HFFc6 (cell line): ENCODE measurements at regions not wholly inside any gene's neighbourhood (a gene's known extent, or its start where the extent isn't known, plus 50 kb on each side); places are given as distances from the start of the nearest gene placed in this dataset.

ENCODE experiments used
- DNase-seq: peaks from one replicate; pipeline ENCODE4 v3.0.0-alpha.2; 2018
- H3K27ac Mint-ChIP-seq: 2 replicates; pipeline ENCODE4 v1.8.0; 2020; ENCODE audit warnings: mild to moderate bottlenecking, mixed read lengths
- H3K27me3 Mint-ChIP-seq: 2 replicates; pipeline ENCODE4 v1.8.0; 2021; ENCODE audit warnings: mild to moderate bottlenecking, moderate library complexity, mixed read lengths; ENCODE audit not compliant: insufficient read depth
- H3K36me3 Mint-ChIP-seq: 2 replicates; pipeline ENCODE4 v1.8.0; 2021; ENCODE audit warnings: low read depth, mixed read lengths
- H3K4me1 Mint-ChIP-seq: 2 replicates; pipeline ENCODE4 v1.8.0; 2020; ENCODE audit warnings: low read depth, mixed read lengths
- H3K4me3 Mint-ChIP-seq: 2 replicates; pipeline ENCODE4 v1.8.0; 2020; ENCODE audit warnings: mild to moderate bottlenecking, moderate library complexity, mixed read lengths
- H3K9me3 Mint-ChIP-seq: 2 replicates; pipeline ENCODE4 v1.8.0; 2020; ENCODE audit warnings: mild to moderate bottlenecking, mixed read lengths
- TF ChIP-seq, protein P1 (sequence below): fragments of 200-600 bp; sonication (generic); IDR thresholded peaks from 2 replicates; pipeline ENCODE4 v1.5.0; 2021; ENCODE audit warnings: antibody characterized with exemption, mild to moderate bottlenecking

DNA sequence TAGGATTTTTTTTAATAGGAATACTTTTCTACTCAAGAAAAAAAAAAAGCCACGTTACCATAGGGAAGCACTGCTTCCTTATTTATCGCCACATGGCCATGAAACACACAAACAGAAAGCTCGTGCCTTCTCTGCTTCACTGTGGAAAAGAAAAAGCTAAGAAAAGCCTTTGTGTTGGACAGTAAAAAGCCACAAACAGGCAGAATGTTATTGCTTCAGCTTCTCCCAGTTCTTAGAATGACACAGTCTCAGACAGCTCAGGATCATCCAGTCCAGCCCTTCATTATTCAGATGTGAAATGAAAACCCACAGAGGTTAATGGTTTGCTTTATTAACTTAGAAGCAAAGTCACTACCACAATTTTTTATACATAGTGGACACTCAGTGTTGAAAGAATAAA lies 181.6 kb upstream of the NOCT start:
- DNase-seq, result no peak
- Mint-ChIP-seq H3K27me3 (peaks cover 18% of the 10 kb centered on the region), H3K36me3 (no peaks in the 10 kb centered on the region), H3K27ac (no peak overlapping the region), H3K4me1 (no peaks in the 10 kb centered on the region), H3K9me3 (no peaks in the 10 kb centered on the region), H3K4me3 (no peak overlapping the region)
- TF ChIP-seq, protein P1, sequence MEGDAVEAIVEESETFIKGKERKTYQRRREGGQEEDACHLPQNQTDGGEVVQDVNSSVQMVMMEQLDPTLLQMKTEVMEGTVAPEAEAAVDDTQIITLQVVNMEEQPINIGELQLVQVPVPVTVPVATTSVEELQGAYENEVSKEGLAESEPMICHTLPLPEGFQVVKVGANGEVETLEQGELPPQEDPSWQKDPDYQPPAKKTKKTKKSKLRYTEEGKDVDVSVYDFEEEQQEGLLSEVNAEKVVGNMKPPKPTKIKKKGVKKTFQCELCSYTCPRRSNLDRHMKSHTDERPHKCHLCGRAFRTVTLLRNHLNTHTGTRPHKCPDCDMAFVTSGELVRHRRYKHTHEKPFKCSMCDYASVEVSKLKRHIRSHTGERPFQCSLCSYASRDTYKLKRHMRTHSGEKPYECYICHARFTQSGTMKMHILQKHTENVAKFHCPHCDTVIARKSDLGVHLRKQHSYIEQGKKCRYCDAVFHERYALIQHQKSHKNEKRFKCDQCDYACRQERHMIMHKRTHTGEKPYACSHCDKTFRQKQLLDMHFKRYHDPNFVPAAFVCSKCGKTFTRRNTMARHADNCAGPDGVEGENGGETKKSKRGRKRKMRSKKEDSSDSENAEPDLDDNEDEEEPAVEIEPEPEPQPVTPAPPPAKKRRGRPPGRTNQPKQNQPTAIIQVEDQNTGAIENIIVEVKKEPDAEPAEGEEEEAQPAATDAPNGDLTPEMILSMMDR, result no peak

GRCh38 chr4:138832563-138832962 lies 183.0 kb upstream of the NOCT start:
- no peak overlapping the region for H3K27ac Mint-ChIP-seq
- no peaks in the 10 kb centered on the region for H3K9me3 Mint-ChIP-seq
- TF ChIP-seq, protein P1, result no peak
- no peak overlapping the region for H3K4me3 Mint-ChIP-seq
- DNase-seq, result no peak
- H3K4me1 Mint-ChIP-seq, result no peaks in the 10 kb centered on the region
- no peaks in the 10 kb centered on the region for H3K36me3 Mint-ChIP-seq
- H3K27me3 Mint-ChIP-seq, result peaks cover 10% of the 10 kb centered on the region

GRCh38 chr4:138831948-138832347 lies 183.6 kb upstream of the NOCT start:
- DNase-seq, result no peak
- Mint-ChIP-seq H3K9me3 (no peaks in the 10 kb centered on the region), H3K27ac (no peak overlapping the region), H3K27me3 (peaks cover 10% of the 10 kb centered on the region), H3K4me1 (no peaks in the 10 kb centered on the region), H3K4me3 (no peak overlapping the region), H3K36me3 (no peaks in the 10 kb centered on the region)
- TF ChIP-seq, protein P1, result no peak

GRCh38 chr4:138828926-138829325 lies 186.7 kb upstream of the NOCT start:
- H3K36me3 Mint-ChIP-seq, result no peaks in the 10 kb centered on the region
- H3K9me3 Mint-ChIP-seq, result no peaks in the 10 kb centered on the region
- H3K27me3 Mint-ChIP-seq, result peaks cover 10% of the 10 kb centered on the region
- no peaks in the 10 kb centered on the region for H3K4me1 Mint-ChIP-seq
- no peak overlapping the region for H3K27ac Mint-ChIP-seq
- H3K4me3 Mint-ChIP-seq, result no peak overlapping the region
- no peak for DNase-seq
- TF ChIP-seq, protein P1, result no peak

GRCh38 chr4:138826754-138827153 lies 188.8 kb upstream of the NOCT start:
- no peaks in the 10 kb centered on the region for H3K4me1 Mint-ChIP-seq
- no peaks in the 10 kb centered on the region for H3K36me3 Mint-ChIP-seq
- no peak overlapping the region for H3K27ac Mint-ChIP-seq
- no peaks in the 10 kb centered on the region for H3K9me3 Mint-ChIP-seq
- H3K27me3 Mint-ChIP-seq, result peaks cover 10% of the 10 kb centered on the region
- TF ChIP-seq, protein P1, result no peak
- DNase-seq, result no peak
- no peak overlapping the region for H3K4me3 Mint-ChIP-seq

- Mint-ChIP-seq H3K4me3 (no peak overlapping the region), H3K27me3 (peaks cover 10% of the 10 kb centered on the region), H3K27ac (no peak overlapping the region), H3K36me3 (no peaks in the 10 kb centered on the region), H3K4me1 (no peaks in the 10 kb centered on the region), H3K9me3 (no peaks in the 10 kb centered on the region)
- DNase-seq, result no peak
- TF ChIP-seq, protein P1, result no peak
Measured at GRCh38 chr4:138826322-138826721, 189.3 kb upstream of the NOCT start.
